ENCODE measurements at regions not wholly inside any gene's neighbourhood (a gene's known extent, or its start where the extent isn't known, plus 50 kb on each side); places are given as distances from the start of the nearest gene placed in this dataset.
"Not testable (repeated sequence)": the region's sequence is repeated elsewhere in the genome, so short reads cannot be mapped to it uniquely, and the experiment has no call there.

DNA sequence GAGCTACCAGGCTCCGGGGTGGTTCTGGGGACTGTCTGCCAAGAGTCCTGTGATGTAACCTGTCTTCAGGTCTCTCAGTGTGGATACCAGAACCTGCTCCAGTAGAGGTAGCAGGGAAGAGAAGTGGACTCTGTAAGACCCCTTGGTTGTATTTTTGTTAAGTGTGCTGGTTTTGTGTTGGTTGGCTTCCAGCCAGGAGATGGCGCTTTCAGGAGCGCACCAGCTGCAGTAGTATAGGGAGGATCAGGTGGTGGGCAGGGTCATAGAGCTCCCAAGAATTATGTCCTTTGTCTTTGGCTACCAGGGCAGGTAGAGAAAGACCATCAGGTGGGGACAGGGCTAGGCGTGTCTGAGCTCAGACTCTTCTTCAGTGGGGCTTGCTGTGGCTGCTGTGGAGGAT is 1147.2 kb upstream of the ADGRL4 start:
- Histone ChIP-seq H3K9ac (ENCODE audit: low read depth, low read length) (no peak overlapping the region), H3K4me1 (ENCODE audit: control insufficient read depth, insufficient read depth, low read length) (peaks cover 8% of the 10 kb centered on the region), H3K27me3 (ENCODE audit: control insufficient read depth, insufficient read depth, low read length) (no peaks in the 10 kb centered on the region)

DNA sequence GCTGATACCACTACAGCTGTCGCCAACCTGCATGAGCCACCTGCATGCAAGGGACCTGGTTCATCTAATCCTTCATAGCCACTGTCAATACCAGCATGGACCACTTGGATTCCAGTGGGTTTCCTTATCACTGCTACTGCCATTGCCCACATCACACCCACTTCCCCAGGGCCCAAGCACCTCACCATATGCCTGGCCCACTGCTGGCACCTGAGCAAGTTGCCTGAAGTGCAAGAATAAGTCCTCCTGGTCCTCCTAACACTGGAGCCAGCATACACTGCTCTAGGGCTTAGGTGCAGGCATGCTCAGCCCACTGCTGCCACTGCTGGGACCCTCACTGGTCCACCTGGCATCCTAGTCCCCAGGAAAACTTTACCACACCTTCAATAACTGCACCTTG is 1136.8 kb upstream of the ADGRL4 start:
- no peak overlapping the region for H3K9ac ChIP-seq (ENCODE audit: low read depth, low read length)
- H3K4me3 ChIP-seq (ENCODE audit: low read depth, low read length) = no peak overlapping the region
- no peaks in the 10 kb centered on the region for H3K36me3 ChIP-seq (ENCODE audit: control insufficient read depth, insufficient read depth, low read length)
- no peaks in the 10 kb centered on the region for H3K9me3 ChIP-seq (ENCODE audit: control insufficient read depth, insufficient read depth, low read length)
- no peaks in the 10 kb centered on the region for H3K4me1 ChIP-seq (ENCODE audit: control insufficient read depth, insufficient read depth, low read length)
- H3K27me3 ChIP-seq (ENCODE audit: control insufficient read depth, insufficient read depth, low read length) = no peaks in the 10 kb centered on the region

More for the DNA sequence above, 1147.2 kb upstream of the ADGRL4 start:
- H3K9me3 ChIP-seq (ENCODE audit: control insufficient read depth, insufficient read depth, low read length) = no peaks in the 10 kb centered on the region
- H3K36me3 ChIP-seq (ENCODE audit: control insufficient read depth, insufficient read depth, low read length) = no peaks in the 10 kb centered on the region
- H3K4me3 ChIP-seq (ENCODE audit: low read depth, low read length) = no peak overlapping the region

DNA sequence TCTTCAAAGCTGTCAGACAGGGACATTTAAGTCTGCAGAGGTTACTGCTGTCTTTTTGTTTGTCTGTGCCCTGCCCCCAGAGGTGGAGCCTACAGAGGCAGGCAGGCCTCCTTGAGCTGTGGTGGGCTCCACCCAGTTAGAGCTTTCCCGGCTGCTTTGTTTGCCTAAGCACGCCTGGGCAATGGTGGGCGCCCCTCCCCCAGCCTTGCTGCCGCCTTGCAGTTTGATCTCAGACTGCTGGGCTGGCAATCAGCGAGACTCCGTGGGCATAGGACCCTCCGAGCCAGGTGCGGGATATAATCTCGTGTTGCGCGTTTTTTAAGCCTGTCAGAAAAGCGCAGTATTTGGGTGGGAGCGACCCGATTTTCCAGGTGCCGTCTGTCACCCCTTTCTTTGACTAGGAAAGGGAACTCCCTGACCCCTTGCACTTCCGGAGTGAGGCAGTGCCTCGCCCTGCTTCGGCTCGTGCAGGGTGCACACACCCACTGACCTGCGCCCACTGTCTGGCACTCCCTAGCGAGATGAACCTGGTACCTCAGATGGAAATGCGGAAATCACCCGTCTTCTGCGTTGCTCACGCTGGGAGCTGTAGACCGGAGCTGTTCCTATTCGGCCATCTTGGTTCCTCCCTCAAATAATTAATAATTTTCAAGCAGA is 1131.5 kb upstream of the ADGRL4 start:
- H3K27me3 ChIP-seq (ENCODE audit: control insufficient read depth, insufficient read depth, low read length); H3K9ac ChIP-seq (ENCODE audit: low read depth, low read length); H3K4me1 ChIP-seq (ENCODE audit: control insufficient read depth, insufficient read depth, low read length); H3K9me3 ChIP-seq (ENCODE audit: control insufficient read depth, insufficient read depth, low read length); H3K36me3 ChIP-seq (ENCODE audit: control insufficient read depth, insufficient read depth, low read length); H3K4me3 ChIP-seq (ENCODE audit: low read depth, low read length): not testable (repeated sequence)

DNA sequence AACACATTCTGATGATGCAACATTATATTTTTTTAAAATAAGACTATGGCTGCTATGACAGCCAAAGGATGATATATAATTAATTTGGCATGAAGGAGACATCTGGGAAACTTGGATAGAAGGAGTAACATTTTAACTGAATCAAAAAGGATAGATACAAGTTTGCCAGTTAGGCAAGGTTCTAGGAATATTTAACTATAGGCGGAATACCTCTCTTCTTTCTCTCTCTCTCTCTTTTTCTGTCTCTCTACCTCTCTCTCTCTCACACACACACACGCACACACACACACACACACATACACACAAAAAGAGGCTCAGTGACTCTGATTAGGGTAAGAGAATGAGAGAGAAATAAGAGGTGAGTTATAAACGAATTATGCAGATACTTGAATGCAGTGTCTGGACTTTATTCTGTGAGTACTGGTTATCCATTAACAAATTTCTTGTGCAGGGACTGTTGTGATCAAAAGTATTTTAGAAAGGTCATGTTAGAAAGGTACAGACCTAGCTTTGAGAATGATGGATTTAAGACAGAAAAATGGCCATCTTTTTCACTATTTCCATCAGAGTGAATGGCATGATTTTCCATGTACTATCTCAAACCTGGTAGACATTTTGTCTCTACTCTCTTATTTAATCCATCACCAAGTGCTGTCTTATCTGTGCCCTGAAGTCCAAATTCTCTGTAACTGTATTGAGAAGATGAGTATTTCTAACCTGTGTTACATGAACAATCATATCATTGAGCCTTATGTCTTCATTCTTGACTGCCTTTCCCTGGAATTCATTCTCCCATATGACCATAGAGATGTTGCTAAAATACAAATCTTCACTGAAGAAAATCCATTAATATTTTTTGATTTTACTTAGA is 1106.9 kb upstream of the ADGRL4 start:
- Histone ChIP-seq H3K36me3 (ENCODE audit: control insufficient read depth, insufficient read depth, low read length) (no peaks in the 10 kb centered on the region), H3K4me1 (ENCODE audit: control insufficient read depth, insufficient read depth, low read length) (no peaks in the 10 kb centered on the region), H3K9ac (ENCODE audit: low read depth, low read length) (no peak overlapping the region), H3K9me3 (ENCODE audit: control insufficient read depth, insufficient read depth, low read length) (no peaks in the 10 kb centered on the region), H3K4me3 (ENCODE audit: low read depth, low read length) (no peak overlapping the region), H3K27me3 (ENCODE audit: control insufficient read depth, insufficient read depth, low read length) (no peaks in the 10 kb centered on the region)

DNA sequence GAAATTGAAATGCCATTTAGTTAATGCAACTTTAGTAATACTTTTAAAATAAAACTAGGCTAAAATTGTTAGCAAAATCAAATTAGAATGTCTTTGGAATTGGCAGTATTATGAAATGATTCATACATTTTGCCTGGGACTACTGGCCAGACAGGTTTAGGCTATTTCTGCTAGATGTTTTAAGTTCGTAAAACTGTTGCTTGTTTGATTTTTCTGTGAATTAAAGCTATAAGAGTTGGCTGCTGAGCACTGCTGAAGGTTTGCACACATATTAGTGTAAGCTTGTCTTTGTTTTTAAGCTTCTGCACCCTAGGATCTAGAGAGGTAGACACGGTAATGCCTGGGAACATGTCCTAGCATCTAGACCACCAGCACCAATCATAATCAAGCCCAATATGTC is 1094.6 kb upstream of the ADGRL4 start:
- Histone ChIP-seq H3K27me3 (ENCODE audit: control insufficient read depth, insufficient read depth, low read length) (no peaks in the 10 kb centered on the region), H3K4me1 (ENCODE audit: control insufficient read depth, insufficient read depth, low read length) (no peaks in the 10 kb centered on the region), H3K9me3 (ENCODE audit: control insufficient read depth, insufficient read depth, low read length) (no peaks in the 10 kb centered on the region), H3K9ac (ENCODE audit: low read depth, low read length) (no peak overlapping the region), H3K4me3 (ENCODE audit: low read depth, low read length) (no peak overlapping the region), H3K36me3 (ENCODE audit: control insufficient read depth, insufficient read depth, low read length) (no peaks in the 10 kb centered on the region)

DNA sequence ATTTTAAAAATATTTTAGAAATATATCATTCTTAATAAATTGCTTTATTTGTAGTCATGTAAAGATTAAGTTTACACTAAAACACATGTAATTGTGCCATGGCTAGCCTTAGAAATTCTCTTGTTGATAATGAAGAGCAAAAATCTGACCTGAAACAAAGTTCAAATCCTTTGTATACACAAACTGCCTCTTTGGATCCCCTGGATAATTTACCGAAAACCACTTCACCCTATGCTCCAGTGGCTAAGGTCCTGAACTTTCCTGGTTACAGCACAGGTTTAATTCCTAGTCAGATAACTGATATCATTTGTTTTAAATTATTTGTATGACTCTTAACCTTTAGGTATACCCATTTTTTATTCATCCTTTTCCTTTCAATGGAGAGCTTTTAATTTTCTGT is 1093.2 kb upstream of the ADGRL4 start:
- H3K9me3 ChIP-seq (ENCODE audit: control insufficient read depth, insufficient read depth, low read length) = no peaks in the 10 kb centered on the region
- H3K27me3 ChIP-seq (ENCODE audit: control insufficient read depth, insufficient read depth, low read length) = no peaks in the 10 kb centered on the region
- H3K36me3 ChIP-seq (ENCODE audit: control insufficient read depth, insufficient read depth, low read length) = no peaks in the 10 kb centered on the region
- H3K4me3 ChIP-seq (ENCODE audit: low read depth, low read length) = no peak overlapping the region
- H3K4me1 ChIP-seq (ENCODE audit: control insufficient read depth, insufficient read depth, low read length) = no peaks in the 10 kb centered on the region
- H3K9ac ChIP-seq (ENCODE audit: low read depth, low read length) = no peak overlapping the region

DNA sequence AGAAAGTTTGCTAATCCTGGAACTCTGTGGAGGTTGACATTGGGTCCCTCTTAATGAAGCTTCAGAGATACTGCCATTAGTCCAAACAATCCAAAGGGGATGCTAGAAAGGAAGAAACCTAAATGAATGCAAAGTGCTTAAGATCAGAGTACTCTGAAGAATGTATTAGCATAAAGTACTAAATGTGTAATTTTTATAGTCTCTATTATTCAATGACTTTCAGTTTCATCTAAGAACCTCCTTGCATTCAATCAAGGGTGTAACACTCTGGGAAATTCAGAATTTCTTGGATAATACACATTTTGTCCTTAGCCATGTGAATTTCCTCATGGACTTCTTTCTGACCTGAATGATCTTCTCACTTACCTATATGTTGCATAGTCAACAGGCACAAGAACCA is 1078.5 kb upstream of the ADGRL4 start:
- Histone ChIP-seq H3K36me3 (ENCODE audit: control insufficient read depth, insufficient read depth, low read length) (no peaks in the 10 kb centered on the region), H3K4me3 (ENCODE audit: low read depth, low read length) (no peak overlapping the region), H3K9ac (ENCODE audit: low read depth, low read length) (no peak overlapping the region), H3K4me1 (ENCODE audit: control insufficient read depth, insufficient read depth, low read length) (no peaks in the 10 kb centered on the region), H3K9me3 (ENCODE audit: control insufficient read depth, insufficient read depth, low read length) (no peaks in the 10 kb centered on the region), H3K27me3 (ENCODE audit: control insufficient read depth, insufficient read depth, low read length) (no peaks in the 10 kb centered on the region)

DNA sequence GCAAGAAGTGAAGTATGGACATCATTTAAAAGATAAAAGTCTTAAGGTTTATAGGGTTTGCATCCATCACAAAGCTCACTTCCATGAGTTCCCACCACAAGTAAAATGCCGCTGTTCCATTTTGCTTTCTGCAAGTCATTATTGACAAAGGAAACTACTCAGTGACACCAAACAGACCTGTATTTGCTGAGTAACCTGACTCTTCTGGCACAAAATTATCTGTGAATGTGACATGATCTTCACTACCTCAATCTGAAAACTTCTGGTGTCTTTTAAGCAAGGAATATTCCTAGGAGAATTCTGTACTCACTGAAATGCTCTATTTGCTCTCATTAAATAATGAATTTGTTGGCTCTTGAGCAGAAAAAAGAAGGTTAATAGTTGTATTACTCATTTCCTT is 1077.4 kb upstream of the ADGRL4 start:
- H3K9ac ChIP-seq (ENCODE audit: low read depth, low read length) = no peak overlapping the region
- H3K9me3 ChIP-seq (ENCODE audit: control insufficient read depth, insufficient read depth, low read length) = no peaks in the 10 kb centered on the region
- H3K4me3 ChIP-seq (ENCODE audit: low read depth, low read length) = no peak overlapping the region
- no peaks in the 10 kb centered on the region for H3K4me1 ChIP-seq (ENCODE audit: control insufficient read depth, insufficient read depth, low read length)
- no peaks in the 10 kb centered on the region for H3K36me3 ChIP-seq (ENCODE audit: control insufficient read depth, insufficient read depth, low read length)
- H3K27me3 ChIP-seq (ENCODE audit: control insufficient read depth, insufficient read depth, low read length) = no peaks in the 10 kb centered on the region

DNA sequence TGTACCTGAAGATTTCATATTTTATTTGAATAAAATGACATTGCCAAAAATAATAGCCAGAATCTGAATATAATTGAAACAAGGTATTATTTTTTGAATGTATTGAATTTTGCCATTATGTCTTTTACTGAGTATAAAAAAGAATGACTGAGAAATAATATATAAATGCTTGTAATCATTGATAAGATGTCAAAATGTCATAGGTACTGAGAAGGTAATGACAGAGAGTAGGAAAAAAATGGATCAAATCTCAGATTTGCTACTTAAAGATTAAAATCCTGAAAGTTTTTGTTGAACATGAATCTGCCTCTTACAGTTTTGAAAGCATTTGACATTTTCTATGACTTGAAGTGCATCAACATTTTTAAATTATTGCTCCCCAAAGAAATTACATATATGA is 1069.9 kb upstream of the ADGRL4 start:
- Histone ChIP-seq H3K4me1 (ENCODE audit: control insufficient read depth, insufficient read depth, low read length) (no peaks in the 10 kb centered on the region), H3K9ac (ENCODE audit: low read depth, low read length) (no peak overlapping the region), H3K27me3 (ENCODE audit: control insufficient read depth, insufficient read depth, low read length) (no peaks in the 10 kb centered on the region), H3K9me3 (ENCODE audit: control insufficient read depth, insufficient read depth, low read length) (no peaks in the 10 kb centered on the region), H3K4me3 (ENCODE audit: low read depth, low read length) (no peak overlapping the region), H3K36me3 (ENCODE audit: control insufficient read depth, insufficient read depth, low read length) (no peaks in the 10 kb centered on the region)

DNA sequence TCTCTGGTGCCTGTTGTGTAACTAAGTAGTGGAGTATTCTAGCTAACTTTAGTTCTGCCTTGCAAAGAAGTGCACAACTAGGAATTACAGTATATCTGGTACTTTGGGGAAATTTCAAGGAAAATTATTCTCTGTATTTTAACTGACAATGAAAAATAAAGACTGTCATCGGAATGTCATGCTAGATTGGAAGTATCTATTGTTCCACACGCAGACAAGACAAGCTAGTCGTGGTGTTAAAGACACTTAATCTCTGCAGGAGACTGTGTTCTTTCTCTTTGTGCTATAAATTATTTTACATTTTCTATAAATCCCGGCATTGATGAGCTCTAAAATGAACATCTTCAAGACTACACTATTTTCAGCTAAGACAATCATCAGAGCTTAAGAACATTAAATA is 1068.8 kb upstream of the ADGRL4 start:
- Histone ChIP-seq H3K9ac (ENCODE audit: low read depth, low read length) (no peak overlapping the region), H3K4me1 (ENCODE audit: control insufficient read depth, insufficient read depth, low read length) (no peaks in the 10 kb centered on the region)

DNA sequence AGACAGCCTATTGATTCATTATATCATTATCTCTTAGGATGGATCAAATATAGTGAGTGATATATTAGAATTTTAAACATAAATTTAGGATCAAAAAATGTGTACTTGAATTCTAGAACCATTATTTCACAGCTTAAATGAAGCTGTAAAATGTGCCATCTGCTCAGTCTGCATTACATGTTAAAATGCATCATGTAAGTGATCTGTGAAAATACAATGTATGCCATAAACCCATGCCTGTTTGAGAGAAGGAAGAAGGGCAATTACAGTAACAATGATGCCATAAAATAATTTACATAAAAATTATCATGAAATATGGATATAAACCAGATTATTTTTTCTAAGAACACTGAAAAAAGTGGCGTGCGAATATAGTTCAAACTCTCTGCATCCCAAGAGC is 1066.0 kb upstream of the ADGRL4 start:
- no peaks in the 10 kb centered on the region for H3K4me1 ChIP-seq (ENCODE audit: control insufficient read depth, insufficient read depth, low read length)
- H3K27me3 ChIP-seq (ENCODE audit: control insufficient read depth, insufficient read depth, low read length) = no peaks in the 10 kb centered on the region
- no peaks in the 10 kb centered on the region for H3K9me3 ChIP-seq (ENCODE audit: control insufficient read depth, insufficient read depth, low read length)
- no peak overlapping the region for H3K4me3 ChIP-seq (ENCODE audit: low read depth, low read length)
- no peaks in the 10 kb centered on the region for H3K36me3 ChIP-seq (ENCODE audit: control insufficient read depth, insufficient read depth, low read length)
- no peak overlapping the region for H3K9ac ChIP-seq (ENCODE audit: low read depth, low read length)

More for the DNA sequence above, 1068.8 kb upstream of the ADGRL4 start:
- Histone ChIP-seq H3K36me3 (ENCODE audit: control insufficient read depth, insufficient read depth, low read length) (no peaks in the 10 kb centered on the region), H3K27me3 (ENCODE audit: control insufficient read depth, insufficient read depth, low read length) (no peaks in the 10 kb centered on the region), H3K4me3 (ENCODE audit: low read depth, low read length) (no peak overlapping the region), H3K9me3 (ENCODE audit: control insufficient read depth, insufficient read depth, low read length) (no peaks in the 10 kb centered on the region)

DNA sequence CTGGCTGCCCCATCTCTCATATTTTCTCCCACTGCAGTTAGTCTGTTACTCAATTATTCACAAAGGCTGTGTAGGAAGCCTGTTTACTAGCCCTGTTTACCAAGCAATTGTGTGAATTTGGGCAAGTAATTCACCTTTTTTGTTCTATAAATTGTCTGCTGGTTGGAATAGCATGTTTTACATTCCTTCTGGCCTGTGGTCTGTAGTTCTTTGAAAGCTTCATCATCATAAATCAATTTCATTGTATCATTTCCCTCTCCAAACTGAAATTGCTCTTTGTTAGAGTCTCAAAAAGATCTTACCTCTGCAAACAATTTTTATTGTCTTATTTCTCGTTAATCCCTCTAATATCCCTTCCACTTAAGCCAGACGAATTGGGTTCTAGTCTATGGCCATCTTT is 1059.5 kb upstream of the ADGRL4 start:
- Histone ChIP-seq H3K9me3 (ENCODE audit: control insufficient read depth, insufficient read depth, low read length) (no peaks in the 10 kb centered on the region), H3K36me3 (ENCODE audit: control insufficient read depth, insufficient read depth, low read length) (no peaks in the 10 kb centered on the region), H3K4me1 (ENCODE audit: control insufficient read depth, insufficient read depth, low read length) (no peaks in the 10 kb centered on the region), H3K4me3 (ENCODE audit: low read depth, low read length) (no peak overlapping the region), H3K27me3 (ENCODE audit: control insufficient read depth, insufficient read depth, low read length) (no peaks in the 10 kb centered on the region), H3K9ac (ENCODE audit: low read depth, low read length) (no peak overlapping the region)

Measured in iPS-15b (cell line).